GM12873 (cell line): ENCODE measurements at regions not wholly inside any gene's neighbourhood (a gene's known extent, or its start where the extent isn't known, plus 50 kb on each side); places are given as distances from the start of the nearest gene placed in this dataset.

Experiments used
- CTCF ChIP-seq: IDR thresholded peaks from 2 replicates; pipeline ENCODE4 v1.5.1; 2012; ENCODE audit warnings: low read depth, mild to moderate bottlenecking, moderate library complexity, low read length, control low read depth; ENCODE audit not compliant: insufficient read depth; ENCODE audit errors: missing control alignments

GRCh38 chr1:30029677-30030076 is 693.7 kb downstream of the MATN1 start:
- no peak for TF ChIP-seq CTCF

GRCh38 chr1:30028939-30029338 is 694.4 kb downstream of the MATN1 start:
- no peak for TF ChIP-seq CTCF

- no peak for TF ChIP-seq CTCF
Observed at GRCh38 chr1:30028283-30028682, 695.1 kb downstream of the MATN1 start.

- no peak for TF ChIP-seq CTCF
Observed at GRCh38 chr1:30027247-30027646, 696.1 kb downstream of the MATN1 start.

GRCh38 chr1:30024411-30025195 is 698.8 kb downstream of the MATN1 start:
- no peak for TF ChIP-seq CTCF

- TF ChIP-seq CTCF: no peak
Observed at GRCh38 chr1:30023339-30024022, 699.9 kb downstream of the MATN1 start.

- TF ChIP-seq CTCF: no peak
Observed at GRCh38 chr1:30014031-30014430, 709.4 kb downstream of the MATN1 start.
